Endothelial cell of umbilical vein (primary cell): ENCODE measurements at regions not wholly inside any gene's neighbourhood (a gene's known extent, or its start where the extent isn't known, plus 50 kb on each side); places are given as distances from the start of the nearest gene placed in this dataset.

Experiments used
- BruUV-seq: library from RNA; stranded (reverse); fragments of 400-500 nt; replicated peaks from 2 replicates; lab custom pipeline; 2021; lab: Mats Ljungman, UMichigan
- CTCF ChIA-PET: fragments of 300-600, 350-600 bp; sonication (Branson Sonifier 250); formaldehyde crosslinking; loops from one replicate; lab custom pipeline; 2021; ENCODE audit warnings: antibody characterized with exemption, inconsistent platforms; lab: Charles Lee
- POLR2A ChIA-PET: fragments of 300-600, 350-600 bp; sonication (Branson Sonifier 250); formaldehyde crosslinking; loops from one replicate; lab custom pipeline; 2021; ENCODE audit warnings: antibody characterized with exemption, inconsistent platforms; lab: Charles Lee
- DNase-seq: peaks from one replicate; pipeline ENCODE4 v3.0.0-alpha.2; 2011; ENCODE audit warnings: low read depth, low spot score
- FAIRE-seq: peaks from 2 replicates; lab custom pipeline; 2011; peaks lifted over from hg19 to GRCh38; lab: Jason Lieb, UNC
- H2AFZ ChIP-seq: 2 replicates; pipeline ENCODE4 v1.6.0; 2012; ENCODE audit warnings: low read depth, low read length, control low read depth, inconsistent platforms
- H3K27ac ChIP-seq: 2 replicates; pipeline ENCODE4 v1.5.1; 2011; ENCODE audit warnings: low read depth, mild to moderate bottlenecking, control low read depth, low read length, moderate library complexity; ENCODE audit not compliant: insufficient read depth
- H3K27me3 ChIP-seq, 2 experiments: 2 replicates each; pipeline versions ENCODE4 v1.6.0 to v1.6.1; 2011; ENCODE audit warnings: low read length in 2 of 2, mixed read lengths in 1 of 2; ENCODE audit not compliant: control insufficient read depth in 2 of 2, insufficient read depth in 2 of 2
- H3K36me3 ChIP-seq, 2 experiments: 2 replicates in 1 of 2; 3 replicates in 1 of 2; pipeline ENCODE4 v1.5.1; 2011; ENCODE audit warnings: low read length in 2 of 2, mild to moderate bottlenecking in 1 of 2, moderate library complexity in 1 of 2; ENCODE audit not compliant: control insufficient read depth in 2 of 2, insufficient read depth in 2 of 2; ENCODE audit errors: extremely low read depth in 1 of 2
- H3K4me1 ChIP-seq: 3 replicates; pipeline ENCODE4 v1.5.1; 2011; ENCODE audit warnings: mild to moderate bottlenecking, low read length; ENCODE audit not compliant: control insufficient read depth, insufficient read depth; ENCODE audit errors: extremely low read depth
- H3K4me2 ChIP-seq: 2 replicates; pipeline ENCODE4 v1.6.1; 2011; ENCODE audit warnings: low read length, control low read depth, mixed read lengths; ENCODE audit not compliant: insufficient read depth
- H3K4me3 ChIP-seq, 3 experiments: fragments of 200-600 bp in 1 of 3; sonication (generic), shearing (Covaris generic) in 1 of 3; replicated peaks in 1 of 3; 2 replicates each; pipeline ENCODE4 v1.5.1; 2011 to 2016; ENCODE audit warnings: control low read depth in 3 of 3, low read length in 3 of 3, mild to moderate bottlenecking in 2 of 3, inconsistent platforms in 1 of 3, low read depth in 1 of 3, moderate library complexity in 1 of 3; ENCODE audit not compliant: insufficient read depth in 1 of 3
- H3K79me2 ChIP-seq: 2 replicates; pipeline ENCODE4 v1.6.0; 2012; ENCODE audit warnings: low read length, inconsistent platforms; ENCODE audit not compliant: control insufficient read depth, insufficient read depth
- H3K9ac ChIP-seq: replicated peaks from 2 replicates; pipeline ENCODE3; 2011; ENCODE audit warnings: low read length, control low read depth; ENCODE audit not compliant: insufficient read depth; ENCODE audit errors: extremely low read depth
- H3K9me1 ChIP-seq: replicated peaks from 3 replicates; pipeline ENCODE4 v1.6.0; 2011; ENCODE audit warnings: mild to moderate bottlenecking, low read length; ENCODE audit not compliant: control insufficient read depth, insufficient read depth; ENCODE audit errors: extremely low read depth
- H3K9me3 ChIP-seq: replicated peaks from 2 replicates; pipeline ENCODE4 v1.5.1; 2012; ENCODE audit warnings: low read length, inconsistent platforms; ENCODE audit not compliant: control insufficient read depth, insufficient read depth
- H4K20me1 ChIP-seq: replicated peaks from 2 replicates; pipeline ENCODE3; 2011; ENCODE audit warnings: mild to moderate bottlenecking, low read length; ENCODE audit not compliant: control insufficient read depth, insufficient read depth; ENCODE audit errors: extremely low read depth
- CTCF ChIP-seq, 2 donors: IDR thresholded peaks; 1 replicate in 1 of 2; 2 replicates in 1 of 2; pipeline ENCODE4 v1.5.1; 2011; ENCODE audit warnings: low read length in 2 of 2, mild to moderate bottlenecking in 2 of 2, moderate library complexity in 2 of 2, control low read depth in 1 of 2, inconsistent platforms in 1 of 2, low read depth in 1 of 2; ENCODE audit not compliant: insufficient read depth in 1 of 2; ENCODE audit errors: extremely low read depth in 1 of 2
- EZH2 ChIP-seq: IDR thresholded peaks from 2 replicates; pipeline ENCODE4 v1.6.1; 2012; ENCODE audit warnings: borderline replicate concordance, low read depth, mild to moderate bottlenecking, moderate library complexity, low read length, inconsistent platforms; ENCODE audit not compliant: severe bottlenecking
- FOS ChIP-seq: IDR thresholded peaks from 2 replicates; pipeline ENCODE4 v1.6.1; 2011; ENCODE audit warnings: mild to moderate bottlenecking, low read length, moderate library complexity, borderline replicate concordance; ENCODE audit not compliant: insufficient read depth
- GATA2 ChIP-seq: IDR thresholded peaks from 2 replicates; pipeline ENCODE4 v1.7.0; 2011; ENCODE audit warnings: low read depth, mild to moderate bottlenecking, moderate library complexity, mixed read lengths, low read length; ENCODE audit not compliant: insufficient read length, insufficient read depth
- JUN ChIP-seq: IDR thresholded peaks from 2 replicates; pipeline ENCODE4 v1.6.1; 2011; ENCODE audit warnings: borderline replicate concordance, low read depth; ENCODE audit not compliant: insufficient read length, insufficient read depth
- MAX ChIP-seq: IDR thresholded peaks from 2 replicates; pipeline ENCODE4 v1.6.1; 2011; ENCODE audit not compliant: insufficient read depth, insufficient read length
- MYC ChIP-seq: IDR thresholded peaks from one replicate; pipeline ENCODE4 v1.6.1; 2011; ENCODE audit warnings: mild to moderate bottlenecking, low read depth, low read length
- POLR2A ChIP-seq: IDR thresholded peaks from 2 replicates; pipeline ENCODE4 v1.6.1; 2012; ENCODE audit warnings: low read depth, mild to moderate bottlenecking, control low read depth, low read length
- POLR2AphosphoS5 ChIP-seq: IDR thresholded peaks from 2 replicates; pipeline ENCODE4 v1.6.1; 2012; ENCODE audit warnings: low read depth, mild to moderate bottlenecking, control low read depth, low read length, moderate library complexity; ENCODE audit not compliant: insufficient read depth
- dilution Hi-C: fragments of 300-500 bp; cut with MboI; formaldehyde crosslinking; loops from one replicate; pipeline ENCODE4 v1.15.0; 2019; ENCODE audit warnings: low sequenced_read_pairs; ENCODE audit not compliant: extremely low pct_ligation_motif_present
- intact Hi-C: fragments of 100-400 bp; cut with micrococcal nuclease; formaldehyde crosslinking; loops from one replicate; pipeline ENCODE4 v1.10.0; 2022

- ChIA-PET POLR2A (no interaction called here), CTCF (no interaction called here)
- H3K79me2 ChIP-seq: no peaks in the 10 kb centered on the region
- H3K9me1 ChIP-seq: no peaks in the 10 kb centered on the region
- H3K4me1 ChIP-seq: no peaks in the 10 kb centered on the region
- H3K27ac ChIP-seq: peak overlapping the region; percentile 30
- dilution Hi-C loops: no loop called here
- no peaks in the 10 kb centered on the region for H3K9me3 ChIP-seq
- TF ChIP-seq POLR2AphosphoS5 (peak; percentile 6), POLR2A (no peak)
- H3K4me3 ChIP-seq: peak overlapping the region; percentile 5 to 71 (median 64)
- peaks cover 4 to 8% of the 10 kb centered on the region in 2 experiments for H3K27me3 ChIP-seq
- DNase-seq (peak; percentile 69), FAIRE-seq (peak; percentile 94)
- BruUV-seq: TSS peak; percentile 60
- peak overlapping the region; percentile 52 for H3K9ac ChIP-seq
- H4K20me1 ChIP-seq: no peaks in the 10 kb centered on the region
- no peaks in the 10 kb centered on the region for H3K36me3 ChIP-seq
- peak overlapping the region; percentile 84 for H2AFZ ChIP-seq
- intact Hi-C loops: no loop called here
- peak overlapping the region; percentile 83 for H3K4me2 ChIP-seq
These were observed 227.6 kb upstream of the PRSS16 start for GRCh38 chr6:27019651-27020552.

- ChIA-PET POLR2A (no interaction called here), CTCF (no interaction called here)
- peaks cover 4 to 8% of the 10 kb centered on the region in 2 experiments for H3K27me3 ChIP-seq
- no peaks in the 10 kb centered on the region for H3K9me3 ChIP-seq
- intact Hi-C loops: no loop called here
- peak overlapping the region; percentile 84 for H2AFZ ChIP-seq
- no peaks in the 10 kb centered on the region for H3K79me2 ChIP-seq
- H3K36me3 ChIP-seq: no peaks in the 10 kb centered on the region
- no peak for FAIRE-seq
- BruUV-seq: no TSS peak
- H3K4me1 ChIP-seq: no peaks in the 10 kb centered on the region
- no peak overlapping the region for H3K9ac ChIP-seq
- H3K9me1 ChIP-seq: no peaks in the 10 kb centered on the region
- TF ChIP-seq MAX: no peak
- no peak for TF ChIP-seq MYC
- TF ChIP-seq JUN: no peak
- TF ChIP-seq POLR2A: no peak
- no peak for TF ChIP-seq CTCF (IDR thresholded peaks at IDR 0.05; ENCODE audit: extremely low read depth in 1 of 2, insufficient read depth in 1 of 2, low read depth in 1 of 2, low read length in 2 of 2)
- no peak for TF ChIP-seq POLR2AphosphoS5
- no peak for TF ChIP-seq GATA2
- no peak for TF ChIP-seq FOS
- TF ChIP-seq EZH2: no peak
- dilution Hi-C loops: no loop called here
- H3K27ac ChIP-seq: no peak overlapping the region
- H4K20me1 ChIP-seq: no peaks in the 10 kb centered on the region
- H3K4me2 ChIP-seq: peak overlapping the region; percentile 83
- no peak for DNase-seq
- H3K4me3 ChIP-seq: peak overlapping the region in 2 of 3 experiments; percentile 64 to 71
These were observed 227.0 kb upstream of the PRSS16 start for GRCh38 chr6:27020553-27020880.
